ENCODE measurements at regions not wholly inside any gene's neighbourhood (a gene's known extent, or its start where the extent isn't known, plus 50 kb on each side); places are given as distances from the start of the nearest gene placed in this dataset.

GRCh38 chr2:14909795-14910194, 277.3 kb downstream of the LRATD1 start:
- no peak for TF ChIP-seq CTCF (IDR thresholded peaks at IDR 0.05; ENCODE audit: borderline replicate concordance, extremely low read depth, low read length, poor library complexity, severe bottlenecking)
- TF ChIP-seq EZH2 (IDR thresholded peaks at IDR 0.05; ENCODE audit: borderline replicate concordance, low read depth, low read length, severe bottlenecking) = no peak
